ENCODE measurements at regions not wholly inside any gene's neighbourhood (a gene's known extent, or its start where the extent isn't known, plus 50 kb on each side); places are given as distances from the start of the nearest gene placed in this dataset.

DNA sequence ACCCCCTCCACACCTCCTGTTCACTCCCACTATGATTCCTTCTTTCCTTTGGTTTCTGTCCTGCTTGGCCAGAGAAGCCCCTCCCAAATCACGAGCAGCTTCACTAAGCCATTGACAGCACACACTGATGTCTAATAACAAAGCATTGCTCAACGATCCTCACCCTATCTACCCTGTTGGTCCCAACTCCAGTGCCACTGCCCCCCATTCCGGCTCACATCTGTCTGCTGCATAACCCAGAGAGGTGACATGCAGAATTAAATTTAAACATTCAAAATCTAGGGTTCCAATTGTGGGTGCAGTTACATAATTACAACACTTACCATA is 236.9 kb downstream of the TTLL7 start:
- Histone ChIP-seq H3K9me3 (no peaks in the 10 kb centered on the region), H3K4me1 (no peaks in the 10 kb centered on the region), H3K27ac (no peak overlapping the region), H3K36me3 (no peaks in the 10 kb centered on the region), H3K27me3 (no peaks in the 10 kb centered on the region), H3K4me3 (peak overlapping the region in 1 of 3 donors; percentile 6)
- intact Hi-C loops (cut with DNase I; ENCODE audit: low total_unique reads): no loop called here
- TF ChIP-seq POLR2AphosphoS5 (IDR thresholded peaks at IDR 0.05) (no peak), POLR2A (IDR thresholded peaks at IDR 0.05) (no peak)
- TF ChIP-seq, protein P1, sequence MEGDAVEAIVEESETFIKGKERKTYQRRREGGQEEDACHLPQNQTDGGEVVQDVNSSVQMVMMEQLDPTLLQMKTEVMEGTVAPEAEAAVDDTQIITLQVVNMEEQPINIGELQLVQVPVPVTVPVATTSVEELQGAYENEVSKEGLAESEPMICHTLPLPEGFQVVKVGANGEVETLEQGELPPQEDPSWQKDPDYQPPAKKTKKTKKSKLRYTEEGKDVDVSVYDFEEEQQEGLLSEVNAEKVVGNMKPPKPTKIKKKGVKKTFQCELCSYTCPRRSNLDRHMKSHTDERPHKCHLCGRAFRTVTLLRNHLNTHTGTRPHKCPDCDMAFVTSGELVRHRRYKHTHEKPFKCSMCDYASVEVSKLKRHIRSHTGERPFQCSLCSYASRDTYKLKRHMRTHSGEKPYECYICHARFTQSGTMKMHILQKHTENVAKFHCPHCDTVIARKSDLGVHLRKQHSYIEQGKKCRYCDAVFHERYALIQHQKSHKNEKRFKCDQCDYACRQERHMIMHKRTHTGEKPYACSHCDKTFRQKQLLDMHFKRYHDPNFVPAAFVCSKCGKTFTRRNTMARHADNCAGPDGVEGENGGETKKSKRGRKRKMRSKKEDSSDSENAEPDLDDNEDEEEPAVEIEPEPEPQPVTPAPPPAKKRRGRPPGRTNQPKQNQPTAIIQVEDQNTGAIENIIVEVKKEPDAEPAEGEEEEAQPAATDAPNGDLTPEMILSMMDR (IDR thresholded peaks at IDR 0.05): no peak
- DNase-seq (ENCODE audit: low spot score in 2 of 2): no peak

DNA sequence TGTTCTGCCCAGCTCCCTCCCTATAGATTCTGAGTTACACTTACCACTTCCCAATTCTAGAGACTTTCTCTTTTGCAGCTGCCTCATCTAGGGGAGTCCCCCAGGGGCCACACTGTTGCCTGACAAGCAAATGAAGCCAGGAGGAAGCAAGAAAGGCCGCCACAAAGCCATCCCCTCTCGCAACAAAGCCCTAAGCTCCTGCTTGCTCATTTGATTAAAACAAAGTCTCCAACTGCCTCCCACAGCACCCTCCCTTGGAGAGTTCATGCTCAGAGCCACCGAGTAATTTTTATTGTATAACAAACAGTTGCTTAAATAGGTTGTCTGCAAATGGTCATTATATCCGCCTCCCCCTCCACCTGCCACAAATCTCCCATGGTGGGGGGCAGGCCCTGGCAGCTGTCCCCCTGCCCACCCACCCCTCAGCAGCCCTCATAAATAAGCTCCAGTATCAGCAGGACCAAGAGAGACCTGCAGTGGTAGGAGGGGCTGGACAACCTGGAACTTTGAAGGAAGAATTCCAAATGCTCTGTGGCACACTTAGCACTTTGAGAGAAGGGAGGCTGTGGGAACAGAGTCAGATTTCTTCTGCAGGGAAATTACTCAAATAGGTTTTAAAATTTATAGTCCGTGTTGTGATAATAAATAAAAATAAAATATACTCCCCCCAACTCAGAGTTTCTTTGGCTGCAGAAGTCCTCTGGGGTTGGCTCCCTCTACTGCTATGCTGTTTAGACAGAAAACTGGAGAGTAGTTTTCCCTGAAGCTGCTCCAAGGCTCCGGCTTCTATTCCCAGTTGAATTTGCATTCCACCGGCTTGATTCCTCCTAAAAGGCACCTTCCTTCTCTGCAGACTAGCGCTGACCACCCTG is 237.5 kb downstream of the TTLL7 start:
- Histone ChIP-seq H3K27me3 (no peaks in the 10 kb centered on the region), H3K4me1 (no peaks in the 10 kb centered on the region), H3K9me3 (no peaks in the 10 kb centered on the region), H3K4me3 (peak overlapping the region in 1 of 3 donors; percentile 6), H3K27ac (no peak overlapping the region), H3K36me3 (no peaks in the 10 kb centered on the region)
- TF ChIP-seq, protein P1 (IDR thresholded peaks at IDR 0.05): no peak
- no peak for TF ChIP-seq POLR2A (IDR thresholded peaks at IDR 0.05)
- no peak for TF ChIP-seq POLR2AphosphoS5 (IDR thresholded peaks at IDR 0.05)
- no peak for DNase-seq (ENCODE audit: low spot score in 2 of 2)
- intact Hi-C loops (cut with DNase I; ENCODE audit: low total_unique reads): no loop called here

DNA sequence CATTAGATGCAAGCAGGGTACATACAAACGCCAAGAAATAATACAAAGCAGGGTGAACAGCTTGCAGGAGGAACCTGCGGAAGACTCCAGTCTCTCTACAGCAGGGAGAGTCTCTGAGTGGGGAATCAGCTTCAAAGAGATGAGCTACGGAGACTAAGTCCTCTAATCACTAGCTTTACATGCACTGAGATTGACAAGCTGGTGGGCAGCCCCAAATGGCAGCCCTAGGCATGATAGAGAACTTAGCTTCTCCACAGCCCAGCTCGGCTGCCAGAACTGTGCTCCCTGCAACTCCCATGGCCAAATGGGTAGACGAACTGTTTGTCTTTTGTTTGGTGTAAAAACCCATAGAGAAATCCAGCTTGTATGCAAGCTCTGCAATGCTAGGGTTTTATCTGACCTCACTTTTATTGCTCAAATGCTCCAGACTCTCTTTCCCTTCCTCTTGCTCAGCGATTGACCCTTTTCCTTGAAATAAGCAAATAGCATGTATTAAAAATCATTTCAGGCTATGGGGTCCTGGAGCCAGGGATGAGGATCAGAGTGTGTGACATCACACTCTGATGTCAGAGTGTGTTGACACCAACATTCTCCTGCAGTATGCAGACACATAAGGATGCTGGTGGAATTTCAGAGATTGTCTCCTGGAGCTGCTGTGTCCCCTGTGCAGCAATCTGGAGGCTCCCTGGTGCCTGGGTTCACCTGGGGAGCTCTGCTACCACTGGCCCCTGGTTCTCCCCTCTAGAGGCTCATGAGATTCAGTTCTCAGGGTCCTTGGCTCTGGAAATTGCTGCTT is 238.5 kb downstream of the TTLL7 start:
- Histone ChIP-seq H3K4me3 (no peak overlapping the region), H3K9me3 (no peaks in the 10 kb centered on the region), H3K4me1 (no peaks in the 10 kb centered on the region), H3K36me3 (no peaks in the 10 kb centered on the region), H3K27me3 (no peaks in the 10 kb centered on the region), H3K27ac (no peak overlapping the region)
- intact Hi-C loops (cut with DNase I; ENCODE audit: low total_unique reads): no loop called here
- TF ChIP-seq, protein P1 (IDR thresholded peaks at IDR 0.05): no peak
- TF ChIP-seq POLR2AphosphoS5 (IDR thresholded peaks at IDR 0.05) (no peak), POLR2A (IDR thresholded peaks at IDR 0.05) (no peak)
- no peak for DNase-seq (ENCODE audit: low spot score in 2 of 2)

DNA sequence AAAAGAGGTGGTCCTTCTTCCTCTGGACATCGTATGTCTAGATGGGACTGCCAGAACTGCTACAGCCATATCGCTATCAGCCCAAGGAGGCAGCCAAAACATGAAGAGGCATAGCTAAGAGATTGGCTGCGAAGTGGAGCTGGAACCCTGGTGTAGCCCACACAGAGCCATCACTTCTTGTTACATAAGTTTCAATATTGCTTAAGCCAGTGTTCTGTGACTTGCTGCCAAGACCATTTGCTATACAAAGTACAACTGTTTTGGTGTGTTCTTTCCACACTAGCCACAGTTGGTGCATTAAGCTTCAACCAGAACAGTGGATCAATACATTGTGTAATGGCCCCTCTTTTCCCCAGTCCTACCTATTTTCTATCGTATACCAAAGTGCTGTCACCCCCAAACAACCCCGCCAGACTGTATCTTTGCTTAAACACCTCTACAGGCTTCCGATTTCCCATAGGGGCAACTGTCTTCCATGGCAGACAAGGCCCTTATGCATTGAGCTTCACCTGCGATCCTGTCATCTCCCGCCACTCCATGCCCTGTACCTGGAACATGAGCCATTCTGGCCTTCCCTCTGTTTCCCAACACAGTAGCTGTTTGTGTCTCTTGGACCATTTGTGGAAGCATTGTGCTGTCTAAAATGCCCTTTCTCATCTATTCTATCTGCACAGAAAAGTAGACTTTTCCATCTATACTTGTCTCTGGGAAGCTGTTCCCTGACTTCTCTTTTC is 241.8 kb downstream of the TTLL7 start:
- intact Hi-C loops (cut with DNase I; ENCODE audit: low total_unique reads): no loop called here
- Histone ChIP-seq H3K27ac (no peak overlapping the region), H3K36me3 (no peaks in the 10 kb centered on the region), H3K4me3 (no peak overlapping the region), H3K27me3 (no peaks in the 10 kb centered on the region), H3K4me1 (no peaks in the 10 kb centered on the region), H3K9me3 (no peaks in the 10 kb centered on the region)
- no peak for DNase-seq (ENCODE audit: low spot score in 2 of 2)
- TF ChIP-seq, protein P1 (IDR thresholded peaks at IDR 0.05): no peak
- TF ChIP-seq POLR2AphosphoS5 (IDR thresholded peaks at IDR 0.05) (no peak), POLR2A (IDR thresholded peaks at IDR 0.05) (no peak)
